Ascending aorta (tissue), 2 donors: ENCODE measurements at regions not wholly inside any gene's neighbourhood (a gene's known extent, or its start where the extent isn't known, plus 50 kb on each side); places are given as distances from the start of the nearest gene placed in this dataset.

ENCODE experiments used
- DNase-seq, 2 donors: peaks; one replicate each; pipeline ENCODE4 v3.0.0-alpha.2; 2019; ENCODE audit warnings: low spot score in 2 of 2
- H3K27ac ChIP-seq, 2 donors: fragments of 200-600 bp; sonication (generic); one replicate each; pipeline ENCODE4 v1.5.1; 2016 to 2017; ENCODE audit warnings: mild to moderate bottlenecking in 1 of 2
- H3K27me3 ChIP-seq: fragments of 200-600 bp; sonication (generic); one replicate; pipeline ENCODE4 v1.5.1; 2017
- H3K36me3 ChIP-seq, 2 donors: fragments of 200-600 bp; sonication (generic); one replicate each; pipeline ENCODE4 v1.5.1; 2016
- H3K4me1 ChIP-seq, 2 donors: fragments of 200-600 bp; sonication (generic); one replicate each; pipeline ENCODE4 v1.5.1; 2016 to 2017; ENCODE audit warnings: mild to moderate bottlenecking in 1 of 2
- H3K4me3 ChIP-seq, 2 donors: fragments of 200-600 bp; sonication (generic); one replicate each; pipeline ENCODE4 v1.5.1; 2016 to 2017; ENCODE audit warnings: mild to moderate bottlenecking in 1 of 2
- H3K9me3 ChIP-seq, 2 donors: fragments of 200-600 bp; sonication (generic); one replicate each; pipeline ENCODE4 v1.5.1; 2016
- intact Hi-C: fragments of 100-400 bp; cut with DNase I; formaldehyde crosslinking; loops from one replicate; pipeline ENCODE4 v1.15.1; 2023
- TF ChIP-seq, protein P1 (sequence below), 3 experiments: fragments of 200-600 bp in 2 of 3; fragments of 450-650 bp in 1 of 3; sonication (generic) in 2 of 3; IDR thresholded peaks; one replicate each; pipeline ENCODE4 v1.5.1; 2016 to 2019; ENCODE audit warnings: antibody characterized with exemption in 3 of 3, mild to moderate bottlenecking in 1 of 3, moderate library complexity in 1 of 3

- DNase-seq, result no peak
- Histone ChIP-seq H3K36me3 (no peaks in the 10 kb centered on the region), H3K4me1 (no peaks in the 10 kb centered on the region), H3K4me3 (no peak overlapping the region), H3K9me3 (no peaks in the 10 kb centered on the region), H3K27me3 (no peaks in the 10 kb centered on the region), H3K27ac (no peak overlapping the region)
- intact Hi-C loops, result no loop called here
- TF ChIP-seq, protein P1, sequence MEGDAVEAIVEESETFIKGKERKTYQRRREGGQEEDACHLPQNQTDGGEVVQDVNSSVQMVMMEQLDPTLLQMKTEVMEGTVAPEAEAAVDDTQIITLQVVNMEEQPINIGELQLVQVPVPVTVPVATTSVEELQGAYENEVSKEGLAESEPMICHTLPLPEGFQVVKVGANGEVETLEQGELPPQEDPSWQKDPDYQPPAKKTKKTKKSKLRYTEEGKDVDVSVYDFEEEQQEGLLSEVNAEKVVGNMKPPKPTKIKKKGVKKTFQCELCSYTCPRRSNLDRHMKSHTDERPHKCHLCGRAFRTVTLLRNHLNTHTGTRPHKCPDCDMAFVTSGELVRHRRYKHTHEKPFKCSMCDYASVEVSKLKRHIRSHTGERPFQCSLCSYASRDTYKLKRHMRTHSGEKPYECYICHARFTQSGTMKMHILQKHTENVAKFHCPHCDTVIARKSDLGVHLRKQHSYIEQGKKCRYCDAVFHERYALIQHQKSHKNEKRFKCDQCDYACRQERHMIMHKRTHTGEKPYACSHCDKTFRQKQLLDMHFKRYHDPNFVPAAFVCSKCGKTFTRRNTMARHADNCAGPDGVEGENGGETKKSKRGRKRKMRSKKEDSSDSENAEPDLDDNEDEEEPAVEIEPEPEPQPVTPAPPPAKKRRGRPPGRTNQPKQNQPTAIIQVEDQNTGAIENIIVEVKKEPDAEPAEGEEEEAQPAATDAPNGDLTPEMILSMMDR (IDR thresholded peaks at IDR 0.05), result no peak
These were observed 85.1 kb upstream of the NANOGP8 start for GRCh38 chr15:35170207-35170606.

DNA sequence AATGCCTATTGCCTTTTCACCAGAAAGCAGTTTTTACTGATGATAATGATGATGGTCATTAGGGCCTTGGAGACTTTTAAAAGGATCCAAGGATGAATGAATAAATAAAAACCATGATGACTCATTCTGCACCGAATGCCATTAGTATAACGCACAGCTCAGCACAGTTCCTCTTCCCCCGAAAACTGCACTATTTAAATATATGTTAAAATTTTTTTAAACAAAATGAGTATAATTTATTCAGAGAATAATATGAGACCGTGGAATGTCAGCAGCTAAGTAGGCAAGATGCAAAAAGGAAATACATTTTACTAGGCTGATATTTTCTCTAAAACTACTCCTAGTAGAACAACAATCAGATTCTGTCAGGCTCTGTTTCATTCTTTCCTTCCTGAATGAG lies 83.4 kb upstream of the NANOGP8 start:
- H3K27ac ChIP-seq, result no peak overlapping the region
- TF ChIP-seq, protein P1 (IDR thresholded peaks at IDR 0.05), result no peak
- no peaks in the 10 kb centered on the region for H3K36me3 ChIP-seq
- no peak overlapping the region for H3K4me3 ChIP-seq
- H3K4me1 ChIP-seq, result no peaks in the 10 kb centered on the region
- H3K9me3 ChIP-seq, result no peaks in the 10 kb centered on the region
- H3K27me3 ChIP-seq, result no peaks in the 10 kb centered on the region
- intact Hi-C loops, result no loop called here
- no peak for DNase-seq

DNA sequence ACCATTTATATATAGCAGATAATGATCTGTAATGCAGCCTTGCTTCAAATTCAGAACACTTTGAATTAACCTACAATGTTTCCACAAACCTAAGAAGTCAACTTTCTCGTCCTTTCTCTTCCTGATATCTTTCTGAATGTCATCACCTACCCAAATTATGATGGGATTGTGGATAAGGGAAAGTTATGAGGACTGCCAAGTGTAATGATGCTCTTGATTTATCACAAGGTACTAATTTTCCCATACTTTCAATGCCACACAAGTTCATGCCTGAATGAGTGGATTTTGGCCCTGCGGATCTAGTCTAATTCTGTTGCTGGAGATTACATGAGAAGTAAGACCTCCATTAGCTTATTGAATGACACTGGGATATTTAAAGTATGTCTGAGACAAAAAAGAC lies 82.6 kb upstream of the NANOGP8 start:
- Histone ChIP-seq H3K27me3 (no peaks in the 10 kb centered on the region), H3K4me3 (no peak overlapping the region), H3K27ac (no peak overlapping the region), H3K36me3 (no peaks in the 10 kb centered on the region), H3K4me1 (no peaks in the 10 kb centered on the region), H3K9me3 (no peaks in the 10 kb centered on the region)
- TF ChIP-seq, protein P1 (IDR thresholded peaks at IDR 0.05), result no peak
- intact Hi-C loops, result no loop called here
- DNase-seq, result no peak

DNA sequence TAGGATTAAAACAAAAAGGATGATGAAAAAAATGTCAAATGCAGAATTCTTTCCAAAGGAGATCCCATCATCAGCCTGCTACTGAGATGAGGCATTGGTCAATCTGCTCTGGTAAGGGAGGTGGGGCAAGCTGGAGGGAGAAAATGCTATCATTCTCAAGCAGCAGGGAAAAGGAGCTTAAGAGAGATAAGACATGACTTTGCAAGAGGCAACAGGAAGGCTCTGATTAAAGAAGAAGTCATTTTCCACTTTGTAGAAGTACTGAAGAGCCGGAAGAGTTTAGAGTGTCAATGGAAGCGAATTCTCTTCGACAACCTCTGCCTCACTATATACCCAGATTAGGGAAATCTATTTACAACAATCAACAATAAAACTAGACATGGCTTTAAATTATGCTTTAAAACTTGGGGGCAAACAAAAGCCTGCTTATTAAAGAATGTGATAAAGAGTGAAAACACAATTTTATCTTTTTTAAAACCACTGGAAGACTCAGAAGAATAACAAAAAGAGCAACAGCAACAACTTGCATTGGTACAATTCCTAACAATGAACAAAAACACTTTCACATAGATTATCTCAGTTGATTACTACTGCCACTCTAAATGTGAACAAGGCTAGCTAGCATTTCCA lies 81.8 kb upstream of the NANOGP8 start:
- intact Hi-C loops, result no loop called here
- Histone ChIP-seq H3K27me3 (no peaks in the 10 kb centered on the region), H3K36me3 (no peaks in the 10 kb centered on the region), H3K4me1 (no peaks in the 10 kb centered on the region), H3K4me3 (no peak overlapping the region), H3K27ac (no peak overlapping the region), H3K9me3 (no peaks in the 10 kb centered on the region)
- DNase-seq, result no peak
- TF ChIP-seq, protein P1 (IDR thresholded peaks at IDR 0.05), result no peak

- TF ChIP-seq, protein P1 (IDR thresholded peaks at IDR 0.05), result no peak
- Histone ChIP-seq H3K9me3 (no peaks in the 10 kb centered on the region), H3K36me3 (no peaks in the 10 kb centered on the region), H3K4me1 (no peaks in the 10 kb centered on the region), H3K27me3 (no peaks in the 10 kb centered on the region), H3K4me3 (no peak overlapping the region), H3K27ac (no peak overlapping the region)
- intact Hi-C loops, result no loop called here
- no peak for DNase-seq
These were observed 76.6 kb upstream of the NANOGP8 start for GRCh38 chr15:35161694-35162093.

DNA sequence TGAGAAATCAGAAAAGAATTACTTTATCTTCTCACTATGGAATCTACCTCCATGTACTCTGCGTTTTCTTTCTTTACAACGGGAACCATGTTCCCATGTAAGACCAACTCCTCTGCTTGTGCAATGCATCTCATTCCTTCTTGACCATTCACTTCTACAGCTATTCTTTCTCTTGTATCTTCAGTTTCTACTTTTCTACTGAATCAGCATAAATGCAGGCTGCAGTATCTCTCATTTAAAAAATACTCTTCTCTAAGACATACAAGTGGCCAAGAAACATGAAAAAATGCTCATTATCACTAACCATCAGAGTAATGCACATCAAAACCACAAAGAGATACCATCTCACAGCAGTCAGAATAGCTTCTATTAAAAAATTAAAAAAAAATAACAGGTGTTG lies 74.1 kb upstream of the NANOGP8 start:
- Histone ChIP-seq H3K27me3 (no peaks in the 10 kb centered on the region), H3K27ac (no peak overlapping the region), H3K4me1 (no peaks in the 10 kb centered on the region), H3K4me3 (no peak overlapping the region), H3K36me3 (no peaks in the 10 kb centered on the region), H3K9me3 (no peaks in the 10 kb centered on the region)
- no peak for DNase-seq
- intact Hi-C loops, result no loop called here
- TF ChIP-seq, protein P1 (IDR thresholded peaks at IDR 0.05), result no peak
